HepG2 (cell line): ENCODE measurements at regions not wholly inside any gene's neighbourhood (a gene's known extent, or its start where the extent isn't known, plus 50 kb on each side); places are given as distances from the start of the nearest gene placed in this dataset.

Source experiments
- ATAC-seq: fragments of 200-7000 bp; cut with Tn5 transposase; 3 replicates; pipeline ENCODE4 v1.9.1; 2020; ENCODE audit warnings: mild to moderate bottlenecking, moderate library complexity
- BruUV-seq: library from RNA; stranded (reverse); fragments of 400-500 nt; replicated peaks from 2 replicates; lab custom pipeline; 2021; lab: Mats Ljungman, UMichigan
- CTCF ChIA-PET: fragments of 300-600 bp; formaldehyde crosslinking; extraction: SDS; loops from one replicate; lab custom pipeline; 2021; ENCODE audit warnings: low total read pairs, inconsistent platforms, low intra/inter-chr PET ratio; lab: Yijun Ruan, JAX
- POLR2A ChIA-PET: fragments of 350-600 bp; sonication (Branson Sonifier 250); formaldehyde crosslinking; loops from one replicate; lab custom pipeline; 2020; ENCODE audit warnings: antibody characterized with exemption, inconsistent platforms; lab: Yijun Ruan, JAX
- DNase-seq: peaks from one replicate; pipeline ENCODE4 v3.0.0-alpha.2; 2015; ENCODE audit warnings: low spot score
- FAIRE-seq: peaks from 3 replicates; lab custom pipeline; 2011; peaks lifted over from hg19 to GRCh38; lab: Jason Lieb, UNC
- H2AFZ ChIP-seq: one replicate; pipeline ENCODE4 v1.6.1; 2011; ENCODE audit warnings: low read length, inconsistent platforms
- H3K27ac ChIP-seq: fragments of 300-600 bp; 3 replicates; pipeline ENCODE4 v1.8.0; 2011; ENCODE audit warnings: mixed run types, mild to moderate bottlenecking, mixed read lengths, low read length, inconsistent platforms; ENCODE audit not compliant: insufficient read depth; ENCODE audit errors: extremely low read length
- H3K27me3 ChIP-seq, 2 experiments: fragments of 200-600 bp in 1 of 2; 2 replicates in 1 of 2; 3 replicates in 1 of 2; pipeline versions ENCODE4 v1.6.0 to v1.8.0; 2011; ENCODE audit warnings: low read length in 2 of 2, mild to moderate bottlenecking in 2 of 2, moderate library complexity in 2 of 2, inconsistent platforms in 1 of 2; ENCODE audit not compliant: insufficient read depth in 2 of 2, control insufficient read depth in 1 of 2
- H3K36me3 ChIP-seq, 2 experiments: fragments of 200-600 bp in 1 of 2; replicated peaks in 1 of 2; 2 replicates in 1 of 2; 3 replicates in 1 of 2; pipeline versions ENCODE4 v1.5.1 to v1.8.0; 2011; ENCODE audit warnings: low read length in 2 of 2, inconsistent platforms in 1 of 2; ENCODE audit not compliant: insufficient read depth in 2 of 2, control insufficient read depth in 1 of 2
- H3K4me1 ChIP-seq: 2 replicates; pipeline ENCODE4 v1.5.1; 2012; ENCODE audit warnings: low read length, inconsistent platforms; ENCODE audit not compliant: insufficient read depth
- H3K4me2 ChIP-seq: 2 replicates; pipeline ENCODE4 v1.6.0; 2011; ENCODE audit warnings: low read depth, low read length, inconsistent platforms
- H3K4me3 ChIP-seq, 3 experiments: fragments of 200-600 bp in 1 of 3; sonication (generic), shearing (Covaris generic) in 1 of 3; replicated peaks in 1 of 3; 2 replicates each; pipeline ENCODE4 v1.5.1; 2011 to 2016; ENCODE audit warnings: low read length in 3 of 3, inconsistent platforms in 2 of 3, low read depth in 2 of 3, mild to moderate bottlenecking in 2 of 3, control low read depth in 1 of 3, mixed read lengths in 1 of 3; ENCODE audit not compliant: insufficient read depth in 1 of 3
- H3K79me2 ChIP-seq: one replicate; pipeline ENCODE4 v1.6.1; 2011; ENCODE audit warnings: low read length, inconsistent platforms; ENCODE audit not compliant: insufficient read depth
- H3K9ac ChIP-seq: 2 replicates; pipeline ENCODE4 v1.6.0; 2011; ENCODE audit warnings: mild to moderate bottlenecking, low read depth, low read length, inconsistent platforms; ENCODE audit not compliant: insufficient read depth
- H3K9me3 ChIP-seq: 2 replicates; pipeline ENCODE4 v1.5.1; 2012; ENCODE audit warnings: mild to moderate bottlenecking, low read length
- H4K20me1 ChIP-seq: 2 replicates; pipeline ENCODE4 v1.6.0; 2011; ENCODE audit warnings: inconsistent platforms, mild to moderate bottlenecking, low read length, moderate library complexity; ENCODE audit not compliant: insufficient read depth
- HNF4A ChIP-seq: sonication (generic); formaldehyde crosslinking; IDR thresholded peaks from 2 replicates; pipeline ENCODE4 v1.4.0; 2020; ENCODE audit warnings: missing genetic modification reagents
- ZNF691 ChIP-seq: sonication (generic); formaldehyde crosslinking; IDR thresholded peaks from 2 replicates; pipeline ENCODE4 v1.4.0; 2020; ENCODE audit warnings: missing genetic modification reagents, low read depth, mild to moderate bottlenecking, borderline replicate concordance
- ZNF775 ChIP-seq: sonication (generic); formaldehyde crosslinking; IDR thresholded peaks from 2 replicates; pipeline ENCODE4 v1.4.0; 2020; ENCODE audit warnings: missing genetic modification reagents, mild to moderate bottlenecking, moderate library complexity, borderline replicate concordance
- WGBS: methylation state at CpG from one replicate; pipeline ENCODE4 v1.1.6; 2017; ENCODE audit warnings: low lambda C conversion rate; 5-methylcytosine and 5-hydroxymethylcytosine counted together
- in situ Hi-C: cut with HindIII; loops from 2 replicates; pipeline ENCODE4 v1.10.0; 2017; ENCODE audit warnings: low pct_unique_long_range_greater_than_20kb; ENCODE audit not compliant: extremely low pct_ligation_motif_present
- intact Hi-C: fragments of 100-400 bp; cut with micrococcal nuclease; formaldehyde crosslinking; loops from one replicate; pipeline ENCODE4 v1.10.0; 2022; ENCODE audit not compliant: unreplicated experiment
- TF ChIP-seq, protein P1 (sequence below): IDR thresholded peaks from 2 replicates; pipeline ENCODE4 v1.4.0; 2020; ENCODE audit warnings: mild to moderate bottlenecking, missing genetic modification reagents

GRCh38 chr4:161183729-161184128 lies 980.1 kb downstream of the FSTL5 start (continued):
- TF ChIP-seq ZNF691 (CRISPR knock-in tag) (no peak), ZNF775 (CRISPR knock-in tag) (no peak)
- TF ChIP-seq, all 625 proteins: peak for 0

DNA sequence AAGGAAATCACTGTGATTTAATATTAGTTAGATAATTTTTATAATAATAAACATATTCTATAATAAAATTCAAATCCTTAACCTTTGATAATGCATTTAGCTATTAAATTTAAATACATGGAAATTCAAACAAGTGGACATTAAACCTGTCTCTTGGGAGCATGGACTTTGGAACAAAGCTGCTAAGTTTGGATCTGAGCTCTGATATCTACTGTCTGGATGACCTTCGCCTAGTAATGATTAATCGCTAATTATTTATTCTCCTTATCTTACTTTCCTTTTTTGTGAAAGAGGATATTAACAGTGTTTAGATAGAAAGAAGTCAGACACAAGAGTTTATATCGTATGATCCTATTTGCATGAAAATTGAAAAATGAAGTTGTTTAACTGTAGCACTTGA lies 980.9 kb downstream of the FSTL5 start:
- peak; percentile 22 for DNase-seq
- no peak for FAIRE-seq
- H3K4me1 ChIP-seq = peaks cover 13% of the 10 kb centered on the region

More for the DNA sequence above, 980.9 kb downstream of the FSTL5 start:
- Histone ChIP-seq H3K27ac (no peak overlapping the region), H3K4me2 (peak overlapping the region; percentile 12; the same call in 1 of the 2 replicates), H3K4me3 (no peak overlapping the region), H3K9me3 (no peaks in the 10 kb centered on the region), H3K79me2 (no peaks in the 10 kb centered on the region), H3K9ac (no peak overlapping the region), H4K20me1 (no peaks in the 10 kb centered on the region), H2AFZ (no peak overlapping the region), H3K36me3 (no peaks in the 10 kb centered on the region), H3K27me3 (no peaks in the 10 kb centered on the region)
- in situ Hi-C loops = no loop called here
- ATAC-seq = no peak
- intact Hi-C loops = no loop called here
- POLR2A ChIA-PET = no interaction called here
- 0% methylated on average over 3 of the region's 3 CpGs for WGBS
- no TSS peak for BruUV-seq
- TF ChIP-seq, protein P1, sequence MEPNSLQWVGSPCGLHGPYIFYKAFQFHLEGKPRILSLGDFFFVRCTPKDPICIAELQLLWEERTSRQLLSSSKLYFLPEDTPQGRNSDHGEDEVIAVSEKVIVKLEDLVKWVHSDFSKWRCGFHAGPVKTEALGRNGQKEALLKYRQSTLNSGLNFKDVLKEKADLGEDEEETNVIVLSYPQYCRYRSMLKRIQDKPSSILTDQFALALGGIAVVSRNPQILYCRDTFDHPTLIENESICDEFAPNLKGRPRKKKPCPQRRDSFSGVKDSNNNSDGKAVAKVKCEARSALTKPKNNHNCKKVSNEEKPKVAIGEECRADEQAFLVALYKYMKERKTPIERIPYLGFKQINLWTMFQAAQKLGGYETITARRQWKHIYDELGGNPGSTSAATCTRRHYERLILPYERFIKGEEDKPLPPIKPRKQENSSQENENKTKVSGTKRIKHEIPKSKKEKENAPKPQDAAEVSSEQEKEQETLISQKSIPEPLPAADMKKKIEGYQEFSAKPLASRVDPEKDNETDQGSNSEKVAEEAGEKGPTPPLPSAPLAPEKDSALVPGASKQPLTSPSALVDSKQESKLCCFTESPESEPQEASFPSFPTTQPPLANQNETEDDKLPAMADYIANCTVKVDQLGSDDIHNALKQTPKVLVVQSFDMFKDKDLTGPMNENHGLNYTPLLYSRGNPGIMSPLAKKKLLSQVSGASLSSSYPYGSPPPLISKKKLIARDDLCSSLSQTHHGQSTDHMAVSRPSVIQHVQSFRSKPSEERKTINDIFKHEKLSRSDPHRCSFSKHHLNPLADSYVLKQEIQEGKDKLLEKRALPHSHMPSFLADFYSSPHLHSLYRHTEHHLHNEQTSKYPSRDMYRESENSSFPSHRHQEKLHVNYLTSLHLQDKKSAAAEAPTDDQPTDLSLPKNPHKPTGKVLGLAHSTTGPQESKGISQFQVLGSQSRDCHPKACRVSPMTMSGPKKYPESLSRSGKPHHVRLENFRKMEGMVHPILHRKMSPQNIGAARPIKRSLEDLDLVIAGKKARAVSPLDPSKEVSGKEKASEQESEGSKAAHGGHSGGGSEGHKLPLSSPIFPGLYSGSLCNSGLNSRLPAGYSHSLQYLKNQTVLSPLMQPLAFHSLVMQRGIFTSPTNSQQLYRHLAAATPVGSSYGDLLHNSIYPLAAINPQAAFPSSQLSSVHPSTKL (CRISPR knock-in tag) = no peak
- peak; percentile 54 for TF ChIP-seq HNF4A
- TF ChIP-seq, all 625 proteins: peak for 1
- CTCF ChIA-PET = no interaction called here
